ENCODE measurements at regions not wholly inside any gene's neighbourhood (a gene's known extent, or its start where the extent isn't known, plus 50 kb on each side); places are given as distances from the start of the nearest gene placed in this dataset.

DNA sequence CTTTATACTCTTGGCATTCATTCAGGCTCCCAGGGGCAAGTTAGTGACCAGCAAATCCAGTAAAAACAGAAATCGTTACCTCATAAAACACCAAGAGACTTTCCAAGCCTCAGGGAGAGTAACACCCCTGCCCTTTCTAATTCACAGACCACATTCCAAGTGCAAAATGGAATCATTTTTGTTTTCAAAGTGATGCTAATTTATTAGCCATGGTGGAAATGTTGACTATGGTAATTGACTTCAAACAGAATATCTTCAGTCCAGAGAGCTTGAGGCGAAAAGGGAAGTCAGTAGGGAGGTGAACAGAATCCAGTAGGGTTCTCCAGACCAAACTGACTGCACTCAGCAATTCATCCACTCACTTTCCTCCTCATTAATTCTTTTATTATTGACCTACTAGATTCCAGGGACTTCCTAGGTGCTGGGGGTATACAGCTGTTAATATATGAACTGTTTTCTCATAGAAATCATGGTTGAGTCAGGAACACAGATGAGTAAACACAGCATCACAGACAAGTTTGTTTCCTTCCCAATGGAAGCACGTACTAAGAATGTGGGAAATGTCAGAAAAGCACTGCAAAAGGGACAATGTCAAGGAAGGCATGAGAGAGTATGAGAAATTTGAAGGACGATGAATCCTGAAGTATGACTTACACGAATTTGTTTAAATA is 388.5 kb upstream of the C1orf87 start:
- DNase-seq (ENCODE audit: low read depth in 2 of 2) = no peak

DNA sequence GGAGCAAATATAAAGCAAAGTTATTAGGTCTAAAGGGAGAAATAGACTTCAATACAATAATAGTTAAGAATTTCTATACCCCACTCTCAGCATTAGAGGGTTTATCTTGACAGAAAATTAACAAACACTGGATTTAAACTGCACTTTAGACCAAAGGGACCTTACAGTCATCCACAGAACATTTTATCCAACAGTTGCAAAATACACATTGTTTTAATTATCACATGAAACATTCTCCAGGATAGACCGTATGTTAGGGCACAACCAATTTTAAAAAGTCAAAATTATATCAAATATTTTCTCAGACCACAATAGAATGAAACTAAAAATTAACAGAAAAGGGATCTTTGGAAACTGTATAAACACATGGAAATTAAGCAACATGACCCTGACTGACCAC is 384.5 kb upstream of the C1orf87 start:
- DNase-seq (ENCODE audit: low read depth in 2 of 2) = no peak

DNA sequence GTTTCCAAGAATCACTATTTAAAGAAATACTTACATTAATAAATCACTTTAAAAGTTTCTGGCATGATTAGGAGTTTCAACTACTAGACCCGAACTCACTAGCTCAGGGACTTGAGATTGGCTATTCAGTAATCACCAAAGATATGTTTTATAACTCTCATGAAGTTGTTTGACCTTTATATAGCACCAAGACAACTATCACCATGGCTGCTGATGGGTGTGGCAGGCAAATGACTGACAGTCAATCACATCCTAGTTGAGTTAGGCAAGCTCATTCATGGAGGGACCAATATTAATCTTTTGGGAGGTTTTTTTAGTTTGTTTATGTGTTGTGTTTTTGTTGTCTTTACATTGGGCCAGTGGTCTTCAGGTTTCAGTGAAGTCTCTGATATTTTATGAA is 376.3 kb upstream of the C1orf87 start:
- DNase-seq (ENCODE audit: low read depth in 2 of 2) = no peak

DNA sequence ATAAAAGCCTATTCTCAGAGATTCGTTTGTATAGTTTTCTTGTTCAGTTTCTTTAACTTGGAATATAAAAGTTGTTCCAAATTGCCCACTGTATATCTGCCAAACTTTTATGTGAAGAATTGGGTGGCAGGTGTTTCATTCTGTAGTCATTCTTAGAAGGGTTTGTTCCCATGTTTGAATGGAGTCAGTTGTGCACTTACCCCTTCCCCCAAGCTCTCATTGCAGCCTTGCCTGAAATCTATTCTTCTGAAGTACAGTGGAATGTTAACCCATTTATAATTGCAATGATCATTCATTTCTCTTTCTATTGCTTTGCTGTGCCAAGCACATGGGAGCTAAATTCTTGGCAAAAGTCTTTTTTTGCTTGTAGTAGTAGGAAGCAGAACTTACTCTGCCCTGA is 375.3 kb upstream of the C1orf87 start:
- DNase-seq (ENCODE audit: low read depth in 2 of 2) = no peak

DNA sequence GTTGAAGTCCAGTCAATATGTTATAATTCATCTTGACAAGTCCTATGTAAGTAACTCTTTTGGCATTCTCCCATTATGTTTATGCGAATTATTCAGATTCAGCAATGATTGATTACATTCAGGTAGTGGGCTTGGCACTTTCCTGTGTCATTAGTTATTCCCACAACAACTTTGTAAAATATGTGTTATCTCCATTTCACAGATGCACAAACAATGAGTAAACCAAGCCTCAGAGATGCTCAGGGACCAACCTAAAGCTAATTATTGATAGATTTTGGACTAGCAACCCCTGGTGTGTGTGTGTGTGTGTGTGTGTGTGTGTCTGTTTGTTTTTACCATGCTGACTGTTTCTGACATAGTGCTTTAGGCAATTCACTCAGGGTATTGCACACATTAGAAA is 371.1 kb upstream of the C1orf87 start:
- DNase-seq (ENCODE audit: low read depth in 2 of 2) = no peak

DNA sequence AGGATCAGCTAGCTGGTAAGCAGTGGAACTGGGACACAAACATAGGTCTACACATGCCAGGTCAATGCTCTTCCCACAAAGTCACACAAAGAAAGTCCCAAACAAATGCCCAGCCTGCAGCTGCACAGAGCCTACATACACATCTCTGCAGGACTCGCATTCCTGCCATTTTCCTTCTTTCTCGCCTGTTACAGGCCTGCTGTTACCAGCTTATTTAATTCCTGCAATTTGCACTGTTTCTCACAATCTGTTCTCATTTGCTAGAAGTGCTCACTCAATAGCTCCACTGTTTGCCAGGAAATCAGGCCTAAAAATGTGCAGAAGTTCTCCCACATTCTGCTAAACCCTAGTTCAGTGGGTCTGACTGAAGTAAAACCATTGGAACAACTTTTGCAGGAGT is 362.6 kb upstream of the C1orf87 start:
- DNase-seq (ENCODE audit: low read depth in 2 of 2) = no peak

DNA sequence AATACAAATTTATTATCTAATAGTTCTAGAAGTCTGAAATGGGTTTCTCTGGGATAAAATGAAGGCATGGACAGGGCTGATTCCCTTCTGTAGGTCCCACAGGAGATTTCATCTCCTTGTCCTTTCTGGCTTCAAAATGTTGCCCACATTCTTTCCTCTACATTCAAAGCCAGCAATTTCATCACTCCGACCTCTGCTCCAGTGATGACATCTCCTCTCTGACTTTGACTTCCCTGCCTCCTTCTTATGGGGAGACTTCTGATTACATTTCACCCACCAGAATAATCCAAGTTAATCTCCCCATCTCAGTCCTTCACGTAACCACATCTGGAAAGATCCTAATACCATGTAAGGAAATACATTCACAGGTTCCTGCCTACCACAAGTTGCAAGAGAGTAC is 358.0 kb upstream of the C1orf87 start:
- DNase-seq (ENCODE audit: low read depth in 2 of 2) = no peak

DNA sequence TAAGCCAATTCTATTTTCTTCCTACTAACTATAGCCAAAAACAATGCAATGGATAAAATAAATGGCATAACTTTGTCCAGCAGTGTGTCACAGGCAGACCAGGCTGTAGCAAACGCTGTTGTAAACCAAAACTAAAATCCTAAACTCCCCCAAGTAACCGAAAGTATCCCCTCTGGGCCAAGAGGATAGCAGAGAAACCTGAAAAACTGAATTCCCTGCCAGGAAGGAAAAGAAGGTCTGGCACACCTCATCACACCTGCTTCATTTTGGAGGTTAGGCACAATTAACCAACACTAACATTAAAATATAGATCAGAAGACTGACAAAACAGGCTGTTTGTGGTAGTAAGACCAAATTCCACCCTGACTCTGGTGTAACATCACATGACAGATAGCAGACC is 356.8 kb upstream of the C1orf87 start:
- no peak for DNase-seq (ENCODE audit: low read depth in 2 of 2)

DNA sequence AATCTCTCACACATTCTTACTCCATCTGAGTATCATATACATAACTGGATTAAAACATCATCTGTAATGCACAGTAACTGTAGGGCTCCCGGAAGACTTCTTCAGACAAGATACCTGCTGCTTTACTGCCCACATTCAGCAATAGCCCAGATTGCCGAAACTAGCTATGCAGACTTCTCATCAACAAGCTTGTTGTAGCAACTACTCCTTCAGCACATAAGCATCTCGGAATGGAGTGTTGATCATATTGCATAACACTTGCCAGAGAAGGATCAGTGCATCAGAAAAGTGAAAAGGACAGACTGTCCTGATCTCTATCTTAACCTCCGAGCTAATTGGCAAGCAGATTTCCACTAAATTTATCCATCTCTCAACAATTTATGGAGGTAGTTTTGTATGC is 354.6 kb upstream of the C1orf87 start:
- no peak for DNase-seq (ENCODE audit: low read depth in 2 of 2)

DNA sequence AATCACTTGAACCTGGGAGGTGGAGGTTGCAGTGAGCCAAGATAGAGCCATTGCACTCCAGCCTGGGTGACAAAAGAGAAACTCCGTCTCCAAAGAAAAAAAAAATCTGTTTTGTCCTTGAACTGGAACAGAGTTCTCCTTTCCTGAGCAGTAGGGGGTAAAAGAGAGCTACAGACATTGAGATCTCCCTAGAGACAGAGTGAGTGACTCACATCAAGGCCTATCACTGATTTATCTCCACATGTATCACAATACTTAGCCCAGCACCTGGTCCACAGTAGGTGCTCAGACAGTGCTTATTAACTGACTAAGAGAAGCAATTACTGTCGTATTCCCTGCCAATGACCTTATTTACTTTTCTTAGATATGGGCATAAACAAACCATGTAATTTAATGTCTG is 354.1 kb upstream of the C1orf87 start:
- no peak for DNase-seq (ENCODE audit: low read depth in 2 of 2)

DNA sequence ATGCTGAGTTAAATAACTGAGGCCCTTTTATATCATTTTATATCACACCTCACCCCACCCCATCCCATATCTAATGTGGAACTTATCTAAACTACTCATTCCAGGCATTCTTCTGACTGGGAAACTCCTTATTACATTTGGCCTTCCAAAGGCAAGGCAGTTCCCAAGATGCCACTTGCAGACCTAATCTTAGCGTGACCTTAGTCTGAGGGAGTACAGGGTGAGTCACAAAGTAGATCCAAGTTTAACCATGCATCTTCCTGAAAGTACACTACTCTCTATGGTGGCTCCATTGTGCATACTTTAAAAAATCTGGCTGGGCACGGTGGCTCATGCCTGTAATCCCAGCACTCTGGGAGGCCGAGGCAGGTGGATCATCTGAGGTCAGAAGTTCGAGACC is 353.6 kb upstream of the C1orf87 start:
- no peak for DNase-seq (ENCODE audit: low read depth in 2 of 2)

DNA sequence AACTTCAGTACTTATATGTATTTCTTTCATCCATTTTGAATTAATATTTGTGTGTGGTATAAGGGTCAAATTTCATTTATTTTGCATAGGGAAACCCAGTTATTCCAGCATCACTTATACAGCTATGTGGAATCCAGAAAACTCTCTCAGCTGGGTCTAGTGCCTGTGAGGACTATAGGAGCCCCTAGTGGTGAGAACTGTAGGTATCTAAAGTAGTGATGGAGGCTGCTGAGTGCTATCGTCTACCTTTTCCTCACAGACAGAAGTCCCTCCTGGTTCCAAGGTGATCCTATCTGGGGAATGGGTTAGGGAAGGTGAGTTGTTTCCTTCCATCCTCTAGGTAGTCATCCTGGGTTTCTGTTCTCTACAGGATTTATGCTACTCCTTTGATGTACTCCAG is 352.0 kb upstream of the C1orf87 start:
- DNase-seq (ENCODE audit: low read depth in 2 of 2) = peak in 1 of 2 donors; percentile 20

DNA sequence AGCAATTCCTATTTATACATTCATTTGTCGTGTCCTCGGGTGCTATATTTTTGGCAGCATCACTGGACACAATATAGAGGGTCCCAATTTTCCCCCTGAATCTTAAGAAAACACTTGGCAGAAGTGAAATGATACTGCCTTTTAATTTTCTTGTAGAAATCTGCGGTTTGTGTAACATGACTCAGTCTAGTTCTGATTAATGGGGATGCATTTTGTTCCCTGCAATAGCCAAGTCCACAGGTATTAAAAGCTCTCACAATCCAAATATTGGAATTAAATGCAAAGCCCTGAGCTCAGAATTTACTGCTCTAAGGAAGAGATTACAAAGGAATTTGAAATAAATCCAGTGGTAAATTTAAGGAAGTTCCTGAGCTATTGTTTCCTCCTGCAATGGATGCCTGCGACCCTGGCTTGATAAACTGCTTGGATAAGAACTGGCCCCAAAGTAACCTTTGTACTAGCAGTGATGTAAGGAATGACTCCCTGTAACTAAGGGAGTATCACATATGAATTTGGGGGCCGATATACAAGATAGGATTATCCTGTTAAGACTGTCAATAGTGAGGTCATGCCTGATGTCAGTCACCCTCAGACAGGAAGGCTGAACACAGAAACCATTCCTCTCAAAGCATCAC is 349.7 kb upstream of the C1orf87 start:
- DNase-seq (ENCODE audit: low read depth in 2 of 2) = peak in 1 of 2 donors; percentile 14

DNA sequence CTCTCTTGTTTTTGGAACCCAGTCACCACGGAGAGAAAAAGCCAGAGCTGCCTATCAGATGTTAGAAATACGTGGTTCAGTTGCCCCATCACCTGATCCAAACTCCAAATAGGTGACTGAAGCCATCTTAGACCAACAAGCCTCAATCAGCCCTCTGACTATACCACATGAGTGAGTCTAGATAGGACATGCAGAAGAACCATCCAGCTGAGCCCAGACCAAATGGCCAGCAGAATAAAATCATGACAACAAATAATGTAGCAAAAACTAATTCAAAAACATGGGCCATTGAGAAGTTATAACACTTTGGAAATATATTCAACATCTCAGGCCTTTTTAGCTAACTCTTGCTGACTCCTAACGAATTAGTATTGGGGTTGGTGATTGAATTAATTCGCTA is 348.4 kb upstream of the C1orf87 start:
- DNase-seq (ENCODE audit: low read depth in 2 of 2) = no peak

DNA sequence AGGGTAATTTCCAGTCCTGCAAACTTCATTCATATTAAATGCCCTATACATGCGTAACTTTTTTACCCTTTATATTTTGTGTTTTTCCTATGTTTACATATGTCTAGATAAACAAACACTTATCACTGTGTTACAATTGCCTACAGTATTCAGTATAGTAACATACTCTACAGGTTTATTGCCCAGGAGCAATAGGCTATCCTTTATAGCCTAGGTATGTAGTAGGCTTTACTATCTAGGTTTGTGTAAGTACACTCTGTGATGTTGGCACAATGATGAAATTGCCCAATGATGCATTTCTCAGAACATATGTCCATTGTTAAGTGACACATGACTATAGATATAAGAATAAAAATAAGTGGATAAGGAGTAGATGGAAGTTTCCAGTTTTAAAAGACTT is 345.5 kb upstream of the C1orf87 start:
- no peak for DNase-seq (ENCODE audit: low read depth in 2 of 2)

DNA sequence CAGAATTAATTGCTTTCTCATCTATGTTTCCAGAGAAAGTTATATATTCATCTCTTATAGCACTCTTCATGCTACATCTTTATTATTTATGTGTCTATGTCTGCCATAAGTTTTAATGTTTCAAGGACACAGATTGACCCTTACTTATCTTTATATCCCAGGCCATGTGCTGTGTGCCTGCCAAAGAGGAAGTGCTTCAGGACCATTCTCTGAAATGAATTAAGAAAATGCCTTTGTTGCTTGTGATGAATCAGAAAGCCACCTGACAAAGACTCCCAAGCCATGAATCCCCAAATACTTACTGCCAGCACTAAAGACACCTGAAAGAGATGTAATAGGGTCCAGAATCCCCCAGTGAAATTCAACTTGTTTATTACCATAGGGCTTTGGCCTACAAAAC is 342.1 kb upstream of the C1orf87 start:
- peak in 1 of 2 donors; percentile 57 for DNase-seq (ENCODE audit: low read depth in 2 of 2)

DNA sequence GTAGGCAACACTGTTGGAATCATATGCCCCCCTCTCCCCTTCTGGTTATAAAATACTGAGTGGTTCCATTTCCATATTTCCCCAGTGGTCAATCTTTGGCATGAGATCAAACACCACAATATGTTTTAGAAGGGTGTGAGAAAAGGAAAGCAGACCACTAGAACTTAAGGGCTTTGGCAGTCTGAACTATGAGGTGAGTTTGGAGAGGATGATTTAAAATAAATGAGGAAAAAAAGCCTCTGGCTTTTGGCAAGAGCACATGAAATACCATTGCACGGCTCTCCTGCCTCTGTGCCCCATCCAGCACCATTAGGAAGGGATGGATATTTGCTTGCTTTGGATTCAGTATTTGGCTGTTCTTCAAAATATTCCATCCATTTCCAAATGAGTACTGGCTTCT is 339.5 kb upstream of the C1orf87 start:
- DNase-seq (ENCODE audit: low read depth in 2 of 2) = no peak

DNA sequence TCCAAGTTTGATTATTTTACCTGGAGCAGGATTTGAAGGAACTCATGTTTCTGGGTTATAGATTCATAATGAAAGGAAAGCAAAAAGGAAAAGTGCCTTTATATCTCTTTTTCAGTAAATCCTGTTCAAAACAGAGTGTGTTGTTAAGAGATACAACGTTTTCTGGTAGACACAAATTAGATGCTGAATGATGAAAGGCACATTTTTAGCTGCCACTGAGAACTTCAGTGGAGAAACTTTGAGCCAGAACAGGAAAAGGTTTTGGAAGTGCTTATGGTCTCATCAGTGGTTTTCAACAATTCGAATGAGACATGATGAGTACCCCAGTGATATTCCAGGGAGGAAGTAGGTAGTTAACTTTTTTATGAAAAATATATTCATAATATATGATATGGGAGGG is 338.0 kb upstream of the C1orf87 start:
- no peak for DNase-seq (ENCODE audit: low read depth in 2 of 2)

DNA sequence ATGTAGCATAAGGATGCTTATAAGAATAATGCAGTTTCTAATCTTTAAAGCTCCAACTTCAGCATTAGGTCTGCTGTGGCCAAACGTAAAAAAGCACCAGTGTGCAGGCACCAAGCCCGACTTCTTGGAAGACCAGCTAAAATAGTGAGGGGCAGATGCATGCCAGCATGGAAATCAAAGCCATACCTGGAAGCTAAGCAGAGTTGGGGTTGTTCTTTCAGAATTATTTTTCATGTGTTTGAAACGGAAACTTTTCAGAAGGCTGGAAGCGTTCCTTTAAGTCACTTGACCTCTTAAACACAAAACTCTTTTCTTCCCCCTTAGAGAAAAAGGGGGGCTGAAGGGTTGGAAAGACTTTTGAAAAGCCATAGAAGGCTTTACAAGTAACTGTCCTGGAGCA is 329.2 kb upstream of the C1orf87 start:
- no peak for DNase-seq (ENCODE audit: low read depth in 2 of 2)

DNA sequence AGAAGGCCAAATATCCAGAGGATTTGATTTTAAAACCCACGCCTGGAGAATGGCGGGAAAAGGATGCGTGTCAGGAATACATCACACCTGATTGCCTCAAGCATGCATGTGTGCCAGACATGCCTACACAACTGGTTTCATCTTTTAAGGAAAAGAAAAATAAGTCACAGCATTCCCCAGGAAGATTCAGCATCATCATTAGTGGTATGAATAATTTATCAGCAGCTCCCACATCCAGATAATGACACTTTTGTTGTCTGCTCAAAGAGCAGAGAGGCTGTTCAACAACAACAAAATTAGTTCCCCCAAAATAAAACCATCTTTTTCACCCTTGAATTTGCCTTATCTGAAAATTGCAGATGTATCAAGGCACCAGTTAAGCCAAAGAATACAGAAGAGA is 328.6 kb upstream of the C1orf87 start:
- no peak for DNase-seq (ENCODE audit: low read depth in 2 of 2)

DNA sequence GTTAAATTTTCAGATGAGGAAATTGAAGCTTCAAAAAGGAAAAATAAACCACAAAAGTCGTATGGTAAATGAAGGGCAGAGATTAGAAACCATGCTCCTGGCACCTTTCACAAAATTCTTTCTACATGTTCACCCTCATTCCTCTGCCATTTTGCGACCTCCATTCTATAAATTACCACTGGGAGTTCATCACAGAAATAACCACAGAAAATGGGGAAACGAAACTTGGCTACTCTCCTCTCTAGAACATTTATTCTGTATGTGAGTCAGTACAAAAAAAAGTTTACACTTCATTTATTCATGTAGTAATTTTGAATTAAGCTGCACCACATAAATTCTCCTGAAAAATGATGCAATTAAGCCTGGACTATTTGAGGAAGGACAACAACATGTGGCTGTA is 320.9 kb upstream of the C1orf87 start:
- DNase-seq (ENCODE audit: low read depth in 2 of 2) = no peak

DNA sequence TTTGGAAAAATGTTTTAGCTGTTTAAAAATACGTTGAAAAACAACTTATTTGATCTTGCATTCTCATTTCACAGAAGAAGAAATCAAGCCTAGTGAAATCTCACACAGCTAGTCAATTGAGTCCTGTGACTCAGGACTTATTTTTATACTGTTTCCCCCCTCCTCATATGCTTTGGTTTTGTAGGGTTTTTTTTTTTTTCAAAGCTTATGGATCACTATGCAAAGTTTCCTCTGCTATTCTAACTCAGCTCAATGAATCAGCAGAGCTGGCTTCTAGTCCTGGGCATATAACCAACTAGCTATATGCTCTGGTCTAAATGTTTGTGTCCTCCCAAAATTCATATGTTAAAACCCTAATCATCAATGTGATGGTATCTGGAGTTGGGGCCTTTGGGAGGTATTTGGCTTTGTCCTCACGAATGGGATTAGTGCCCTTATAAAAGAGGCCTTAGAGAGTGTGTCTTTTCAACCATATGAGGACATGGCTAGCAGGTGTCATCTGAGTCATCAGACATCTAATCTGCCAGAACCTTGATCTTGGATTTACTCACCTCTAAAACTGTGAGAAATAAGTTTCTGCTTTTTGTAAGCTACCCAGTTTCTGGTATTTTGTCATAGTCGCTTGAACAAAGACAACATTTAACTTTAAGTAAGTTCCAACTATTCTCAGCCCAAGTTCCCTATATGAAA is 317.2 kb upstream of the C1orf87 start:
- no peak for DNase-seq (ENCODE audit: low read depth in 2 of 2)

All from dermis microvascular lymphatic vessel endothelial cell (primary cell).